ENCODE measurements at regions not wholly inside any gene's neighbourhood (a gene's known extent, or its start where the extent isn't known, plus 50 kb on each side); places are given as distances from the start of the nearest gene placed in this dataset.

- H3K27ac ChIP-seq (ENCODE audit: control insufficient read depth, insufficient read depth, low read length), result no peak overlapping the region
- H3K36me3 ChIP-seq (ENCODE audit: control insufficient read depth in 2 of 2, extremely low read depth in 1 of 2, insufficient read depth in 2 of 2, low read length in 2 of 2), result no peaks in the 10 kb centered on the region
- peaks cover 25% of the 10 kb centered on the region for H3K27me3 ChIP-seq (ENCODE audit: control insufficient read depth, extremely low read depth, insufficient read depth, low read length)
- dilution Hi-C loops (cut with MboI; ENCODE audit: extremely low pct_ligation_motif_present, low sequenced_read_pairs), result no loop called here
- no peaks in the 10 kb centered on the region for H3K4me1 ChIP-seq (ENCODE audit: control insufficient read depth, extremely low read depth, insufficient read depth, low read length)
- no peak overlapping the region for H3K4me3 ChIP-seq (ENCODE audit: control insufficient read depth in 2 of 3, extremely low read depth in 1 of 3, insufficient read depth in 2 of 3, low read depth in 1 of 3, low read length in 3 of 3)
- DNase-seq (ENCODE audit: low read depth, low spot score) (no peak), FAIRE-seq (no peak)
- H2AFZ ChIP-seq (ENCODE audit: control insufficient read depth, low read length), result no peak overlapping the region
- no peaks in the 10 kb centered on the region for H3K9me1 ChIP-seq (ENCODE audit: control insufficient read depth, extremely low read depth, insufficient read depth, low read length)
- no peak overlapping the region for H3K9ac ChIP-seq (ENCODE audit: control insufficient read depth, extremely low read depth, insufficient read depth, low read length)
- no peaks in the 10 kb centered on the region for H4K20me1 ChIP-seq (ENCODE audit: control insufficient read depth, extremely low read depth, insufficient read depth, low read length)
- no peaks in the 10 kb centered on the region for H3K79me2 ChIP-seq (ENCODE audit: control insufficient read depth, insufficient read depth, low read length)
- H3K9me3 ChIP-seq (ENCODE audit: control insufficient read depth, low read depth, low read length), result no peaks in the 10 kb centered on the region
- TF ChIP-seq CTCF (optimal IDR thresholded peaks at IDR 0.05 in 1 of 3, IDR thresholded peaks at IDR 0.05 in 1 of 3, conservative IDR thresholded peaks at IDR 0.05 in 1 of 3; ENCODE audit: extremely low read depth in 1 of 3, insufficient read depth in 2 of 3, low read length in 3 of 3) (no peak), EZH2 (IDR thresholded peaks at IDR 0.05; ENCODE audit: low read length) (no peak)
- no peak overlapping the region for H3K4me2 ChIP-seq (ENCODE audit: control insufficient read depth, extremely low read depth, insufficient read depth, low read depth, low read length)
These were observed 60.4 kb upstream of the SIX2 start for GRCh38 chr2:45069684-45070083.

GRCh38 chr2:45068571-45069140 is 59.4 kb upstream of the SIX2 start:
- TF ChIP-seq EZH2 (IDR thresholded peaks at IDR 0.05; ENCODE audit: low read length) (no peak), CTCF (optimal IDR thresholded peaks at IDR 0.05 in 1 of 3, IDR thresholded peaks at IDR 0.05 in 1 of 3, conservative IDR thresholded peaks at IDR 0.05 in 1 of 3; ENCODE audit: extremely low read depth in 1 of 3, insufficient read depth in 2 of 3, low read length in 3 of 3) (no peak)
- Histone ChIP-seq H3K4me3 (ENCODE audit: control insufficient read depth in 2 of 3, extremely low read depth in 1 of 3, insufficient read depth in 2 of 3, low read depth in 1 of 3, low read length in 3 of 3) (no peak overlapping the region), H3K79me2 (ENCODE audit: control insufficient read depth, insufficient read depth, low read length) (no peaks in the 10 kb centered on the region), H2AFZ (ENCODE audit: control insufficient read depth, low read length) (no peak overlapping the region), H3K36me3 (ENCODE audit: control insufficient read depth in 2 of 2, extremely low read depth in 1 of 2, insufficient read depth in 2 of 2, low read length in 2 of 2) (no peaks in the 10 kb centered on the region), H3K27me3 (ENCODE audit: control insufficient read depth, extremely low read depth, insufficient read depth, low read length) (peaks cover 25% of the 10 kb centered on the region), H3K27ac (ENCODE audit: control insufficient read depth, insufficient read depth, low read length) (no peak overlapping the region), H3K9me1 (ENCODE audit: control insufficient read depth, extremely low read depth, insufficient read depth, low read length) (no peaks in the 10 kb centered on the region), H3K9ac (ENCODE audit: control insufficient read depth, extremely low read depth, insufficient read depth, low read length) (no peak overlapping the region), H3K4me1 (ENCODE audit: control insufficient read depth, extremely low read depth, insufficient read depth, low read length) (no peaks in the 10 kb centered on the region), H3K9me3 (ENCODE audit: control insufficient read depth, low read depth, low read length) (no peaks in the 10 kb centered on the region), H3K4me2 (ENCODE audit: control insufficient read depth, extremely low read depth, insufficient read depth, low read depth, low read length) (no peak overlapping the region), H4K20me1 (ENCODE audit: control insufficient read depth, extremely low read depth, insufficient read depth, low read length) (no peaks in the 10 kb centered on the region)
- FAIRE-seq, result no peak
- DNase-seq (ENCODE audit: low read depth, low spot score), result no peak
- dilution Hi-C loops (cut with MboI; ENCODE audit: extremely low pct_ligation_motif_present, low sequenced_read_pairs), result no loop called here

Measured in keratinocyte (primary cell).